ENCODE measurements at regions not wholly inside any gene's neighbourhood (a gene's known extent, or its start where the extent isn't known, plus 50 kb on each side); places are given as distances from the start of the nearest gene placed in this dataset.

- no peak for DNase-seq (ENCODE audit: low spot score)
These were observed 115.8 kb upstream of the SIX3 start for GRCh38 chr2:44825702-44826101.

GRCh38 chr2:44826601-44827000 is 114.9 kb upstream of the SIX3 start:
- DNase-seq (ENCODE audit: low spot score): no peak

GRCh38 chr2:44829771-44830170 is 111.7 kb upstream of the SIX3 start:
- no peak for DNase-seq (ENCODE audit: low spot score)

GRCh38 chr2:44833171-44834069 is 108.1 kb upstream of the SIX3 start:
- peak; percentile 17 for DNase-seq (ENCODE audit: low spot score)

- no peak for DNase-seq (ENCODE audit: low spot score)
These were observed 106.8 kb upstream of the SIX3 start for GRCh38 chr2:44834656-44835055.

GRCh38 chr2:44836174-44836573 is 105.3 kb upstream of the SIX3 start:
- no peak for DNase-seq (ENCODE audit: low spot score)

- DNase-seq (ENCODE audit: low spot score): no peak
These were observed 104.6 kb upstream of the SIX3 start for GRCh38 chr2:44836916-44837315.

GRCh38 chr2:44838116-44838790 is 103.2 kb upstream of the SIX3 start:
- no peak for DNase-seq (ENCODE audit: low spot score)

- DNase-seq (ENCODE audit: low spot score): no peak
These were observed 102.1 kb upstream of the SIX3 start for GRCh38 chr2:44839370-44839769.

GRCh38 chr2:44839771-44840502 is 101.6 kb upstream of the SIX3 start:
- no peak for DNase-seq (ENCODE audit: low spot score)

GRCh38 chr2:44840503-44840850 is 101.0 kb upstream of the SIX3 start:
- DNase-seq (ENCODE audit: low spot score): no peak

GRCh38 chr2:44843086-44843485 is 98.4 kb upstream of the SIX3 start:
- no peak for DNase-seq (ENCODE audit: low spot score)

- DNase-seq (ENCODE audit: low spot score): no peak
These were observed 97.7 kb upstream of the SIX3 start for GRCh38 chr2:44843641-44844310.

GRCh38 chr2:44844651-44845270 is 96.7 kb upstream of the SIX3 start:
- no peak for DNase-seq (ENCODE audit: low spot score)

GRCh38 chr2:44848026-44848425 is 93.5 kb upstream of the SIX3 start:
- DNase-seq (ENCODE audit: low spot score): no peak

GRCh38 chr2:44850016-44850415 is 91.5 kb upstream of the SIX3 start:
- DNase-seq (ENCODE audit: low spot score): no peak

- DNase-seq (ENCODE audit: low spot score): no peak
These were observed 90.0 kb upstream of the SIX3 start for GRCh38 chr2:44851518-44851917.

- no peak for DNase-seq (ENCODE audit: low spot score)
These were observed 88.9 kb upstream of the SIX3 start for GRCh38 chr2:44852594-44852993.

- no peak for DNase-seq (ENCODE audit: low spot score)
These were observed 82.2 kb upstream of the SIX3 start for GRCh38 chr2:44859337-44859736.

GRCh38 chr2:44866152-44866551 is 75.3 kb upstream of the SIX3 start:
- no peak for DNase-seq (ENCODE audit: low spot score)

GRCh38 chr2:44869761-44870160 is 71.7 kb upstream of the SIX3 start:
- no peak for DNase-seq (ENCODE audit: low spot score)

GRCh38 chr2:44877417-44877816 is 64.1 kb upstream of the SIX3 start:
- DNase-seq (ENCODE audit: low spot score): no peak
